RCC 7860 (cell line): ENCODE measurements at regions not wholly inside any gene's neighbourhood (a gene's known extent, or its start where the extent isn't known, plus 50 kb on each side); places are given as distances from the start of the nearest gene placed in this dataset.

ENCODE experiments used
- DNase-seq: peaks from one replicate; pipeline ENCODE4 v3.0.0-alpha.2; 2015; ENCODE audit warnings: low spot score
- FAIRE-seq: peaks from 2 replicates; lab custom pipeline; 2012; peaks lifted over from hg19 to GRCh38; lab: Jason Lieb, UNC

DNA sequence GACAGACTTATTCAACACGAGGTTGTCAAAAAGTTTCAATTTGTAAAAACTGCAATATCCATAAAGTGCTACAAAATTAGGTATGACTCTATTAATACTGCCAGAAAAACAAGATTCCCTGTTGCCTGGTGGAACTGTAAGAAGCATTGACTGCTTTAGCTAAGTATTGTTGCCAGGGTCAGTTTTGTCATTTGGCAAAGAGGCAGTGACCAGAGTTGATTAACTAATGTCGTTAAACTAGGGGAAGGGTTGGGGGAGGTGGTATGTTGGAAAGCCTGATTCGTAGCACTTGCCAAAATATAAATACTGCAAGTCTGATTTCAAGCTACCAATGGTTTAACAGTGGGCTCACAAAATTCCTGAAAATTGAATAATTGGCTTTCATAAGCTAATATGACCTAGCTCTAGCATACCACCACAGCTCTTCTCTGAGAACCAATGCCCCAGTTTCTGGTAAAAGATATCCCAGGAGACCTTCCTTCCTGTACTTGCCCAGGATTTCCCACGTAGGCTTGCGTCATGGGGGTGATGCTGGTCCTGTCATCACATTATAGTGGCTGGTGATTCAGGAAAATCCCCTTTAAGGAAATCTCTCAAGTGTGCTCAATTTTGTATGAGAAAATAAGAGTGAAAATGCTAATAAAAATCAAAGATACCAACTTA, 266.4 kb upstream of the TBC1D5 start:
- no peak for FAIRE-seq
- no peak for DNase-seq

DNA sequence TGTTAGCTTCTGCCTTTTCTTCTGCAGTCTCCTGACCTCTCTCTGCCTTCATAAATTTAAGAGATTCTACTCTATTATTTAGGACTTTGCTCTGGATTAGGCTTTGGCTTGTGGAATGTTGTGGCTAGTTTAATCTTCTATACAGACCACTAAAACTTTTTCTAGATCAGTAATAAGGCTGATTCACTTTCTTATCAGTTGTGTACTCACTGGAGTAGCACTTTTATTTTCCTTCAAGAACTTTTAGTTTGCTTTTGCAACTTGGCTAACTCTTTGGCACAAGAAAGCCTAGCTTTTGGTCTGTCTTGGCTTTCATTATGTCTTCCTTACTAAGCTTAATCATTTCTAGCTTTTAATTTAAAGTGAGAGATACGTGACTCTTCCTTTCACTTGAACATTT, 265.5 kb upstream of the TBC1D5 start:
- DNase-seq, result peak; percentile 9
- no peak for FAIRE-seq

DNA sequence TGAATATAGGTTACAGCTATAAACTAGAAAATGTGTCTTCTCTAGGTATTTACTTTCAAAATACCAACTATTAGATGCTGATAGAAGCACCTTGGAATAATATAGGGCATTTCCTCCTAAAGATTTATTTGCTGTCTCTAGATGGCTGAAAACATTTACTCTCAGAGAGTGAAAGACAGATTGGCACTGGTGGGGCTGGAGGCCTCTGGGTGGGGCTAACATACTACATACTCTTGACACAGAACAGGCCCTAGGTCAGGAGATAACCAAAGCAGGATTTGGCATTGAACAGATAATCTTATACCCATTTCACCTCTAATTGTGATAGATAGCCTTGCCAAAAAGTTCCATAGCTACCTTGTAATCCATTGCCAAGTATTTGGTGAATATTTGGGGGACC, 253.3 kb upstream of the TBC1D5 start:
- FAIRE-seq (no peak), DNase-seq (no peak)

- DNase-seq (no peak), FAIRE-seq (no peak)
These were observed 251.7 kb upstream of the TBC1D5 start for GRCh38 chr3:17994167-17994566.

DNA sequence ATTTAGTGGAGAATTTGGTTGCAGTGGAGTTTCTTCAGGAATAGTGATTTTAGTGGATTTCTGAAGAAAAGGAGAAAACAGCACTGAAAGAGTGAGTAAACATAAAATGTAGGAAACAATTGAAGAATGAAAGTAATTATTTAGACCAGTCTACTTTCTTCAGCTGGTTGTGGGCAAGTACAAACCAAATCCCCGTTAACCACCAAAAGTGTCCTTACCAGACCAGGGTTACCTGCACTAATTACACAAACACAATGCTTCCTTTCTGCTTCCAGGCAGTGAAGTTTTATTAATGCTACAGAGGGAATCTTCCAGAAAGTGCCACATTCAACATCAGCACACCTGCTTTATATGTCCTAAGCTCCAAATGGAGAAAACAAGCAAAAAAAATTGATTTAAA, 248.0 kb upstream of the TBC1D5 start:
- FAIRE-seq (no peak), DNase-seq (no peak)

- no peak for DNase-seq
- no peak for FAIRE-seq
These were observed 244.0 kb upstream of the TBC1D5 start for GRCh38 chr3:17986348-17986816.

DNA sequence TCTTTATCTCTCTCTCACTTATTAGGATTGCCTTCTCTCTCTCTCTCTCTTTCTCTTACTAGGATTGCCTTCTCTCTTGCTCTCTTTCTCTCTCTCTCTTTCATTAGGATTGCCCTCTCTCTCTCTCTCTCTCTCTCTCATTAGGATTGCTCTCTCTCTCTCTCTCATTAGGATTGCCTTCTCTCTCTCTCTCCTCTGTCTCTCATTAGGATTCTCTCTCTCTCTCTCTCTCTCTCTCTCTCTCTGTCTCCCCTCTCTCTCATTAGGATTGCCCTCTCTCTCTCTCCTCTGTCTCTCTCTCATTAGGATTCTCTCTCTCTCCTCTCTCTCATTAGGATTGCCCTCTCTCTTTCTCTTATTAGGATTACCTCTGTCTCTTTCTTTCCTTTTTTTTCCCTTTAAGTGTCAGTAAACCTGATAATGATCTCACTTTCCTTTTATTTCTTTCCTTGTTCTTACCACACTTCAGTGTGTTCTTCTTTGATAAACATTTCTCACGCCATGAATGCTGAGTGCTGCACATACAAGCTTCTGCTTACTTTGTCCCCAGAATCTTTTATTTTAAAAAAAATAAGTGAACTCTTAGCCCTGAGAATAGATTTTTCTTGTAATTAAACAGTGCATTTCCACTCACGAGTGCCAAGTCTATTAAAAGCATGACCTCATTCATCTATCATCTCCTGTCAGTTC, 243.4 kb upstream of the TBC1D5 start:
- no peak for DNase-seq
- no peak for FAIRE-seq

DNA sequence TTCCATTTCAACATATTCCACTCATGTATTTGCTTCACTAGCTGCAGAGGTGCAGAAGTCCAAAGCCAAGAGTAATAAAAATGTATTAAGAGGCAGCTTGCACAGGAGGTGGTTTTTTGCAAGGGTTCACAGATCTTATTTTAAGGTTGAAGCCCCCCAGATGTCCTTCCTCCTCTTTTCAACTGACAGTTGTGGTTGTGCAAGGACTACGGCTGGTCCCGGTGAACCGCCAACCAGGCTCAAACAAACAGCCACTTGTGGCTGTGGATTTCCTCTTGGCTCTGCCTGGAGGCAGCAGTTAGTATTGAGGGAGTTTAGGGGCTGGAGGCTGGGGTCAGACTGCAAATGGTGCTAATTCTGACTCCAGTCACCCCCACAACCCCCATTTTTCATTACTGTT, 240.7 kb upstream of the TBC1D5 start:
- DNase-seq (no peak), FAIRE-seq (no peak)

- DNase-seq (no peak), FAIRE-seq (no peak)
These were observed 239.9 kb upstream of the TBC1D5 start for GRCh38 chr3:17982211-17982880.

- no peak for FAIRE-seq
These were observed 238.4 kb upstream of the TBC1D5 start for GRCh38 chr3:17980863-17981262.

GRCh38 chr3:17979911-17980310, 237.5 kb upstream of the TBC1D5 start:
- DNase-seq (no peak), FAIRE-seq (no peak)

More at GRCh38 chr3:17980863-17981262, 238.4 kb upstream of the TBC1D5 start:
- no peak for DNase-seq

GRCh38 chr3:17979252-17979651, 236.8 kb upstream of the TBC1D5 start:
- DNase-seq, result no peak
- no peak for FAIRE-seq

DNA sequence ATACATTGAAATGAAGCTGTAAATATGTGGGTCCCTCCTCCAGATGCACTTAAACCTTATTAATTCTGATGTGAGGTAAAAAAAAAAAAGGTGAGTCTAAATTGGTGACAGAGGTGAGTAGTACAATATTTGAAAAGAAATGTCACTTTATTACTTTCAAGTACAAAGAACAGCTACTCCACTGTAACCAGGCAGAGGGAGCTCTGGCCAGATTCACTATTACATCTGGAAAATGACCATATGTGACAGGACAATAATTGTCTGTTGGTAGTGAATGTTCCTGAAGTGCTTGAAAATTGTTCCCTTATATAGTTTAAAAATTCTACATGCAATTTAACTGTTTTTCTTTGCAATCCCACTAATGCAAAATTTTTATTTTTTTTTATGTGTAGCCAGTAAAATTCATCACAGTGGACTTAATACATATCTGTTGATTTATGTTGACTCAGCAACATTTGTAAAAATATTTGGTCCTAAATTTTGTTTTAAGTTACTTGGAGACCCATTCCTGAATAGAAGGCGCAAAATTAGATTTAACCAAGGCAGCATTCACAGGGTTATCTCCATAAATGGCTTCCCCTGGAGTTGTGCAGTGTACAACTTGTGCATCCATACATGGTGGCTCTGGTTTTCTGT, 231.9 kb upstream of the TBC1D5 start:
- DNase-seq, result no peak
- no peak for FAIRE-seq

- DNase-seq (no peak), FAIRE-seq (no peak)
These were observed 230.8 kb upstream of the TBC1D5 start for GRCh38 chr3:17972959-17973906.

DNA sequence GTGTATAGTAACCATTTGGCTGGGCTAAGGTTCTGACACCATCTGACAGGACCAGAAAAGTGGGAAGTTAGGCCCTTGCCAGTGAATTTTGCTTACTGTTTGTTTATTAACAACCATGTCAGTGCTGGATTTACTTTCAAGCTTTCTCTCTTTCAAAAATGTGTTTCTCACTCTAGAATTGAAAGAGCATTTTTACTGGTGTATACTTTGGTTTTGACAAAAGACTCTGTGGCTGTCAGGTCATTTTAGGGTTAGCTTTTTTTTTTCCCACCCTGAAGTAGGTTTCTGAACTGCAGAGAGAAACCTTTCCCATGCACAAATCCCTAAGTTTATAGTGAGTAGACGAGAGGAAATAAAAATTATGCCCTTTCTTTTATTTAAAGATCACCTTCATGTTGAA, 230.0 kb upstream of the TBC1D5 start:
- DNase-seq (no peak), FAIRE-seq (no peak)

- FAIRE-seq, result no peak
These were observed 229.6 kb upstream of the TBC1D5 start for GRCh38 chr3:17972030-17972429.

GRCh38 chr3:17969985-17970568, 227.6 kb upstream of the TBC1D5 start:
- DNase-seq (no peak), FAIRE-seq (no peak)

More at GRCh38 chr3:17972030-17972429, 229.6 kb upstream of the TBC1D5 start:
- no peak for DNase-seq

GRCh38 chr3:17969244-17969643, 226.8 kb upstream of the TBC1D5 start:
- no peak for DNase-seq
- no peak for FAIRE-seq

DNA sequence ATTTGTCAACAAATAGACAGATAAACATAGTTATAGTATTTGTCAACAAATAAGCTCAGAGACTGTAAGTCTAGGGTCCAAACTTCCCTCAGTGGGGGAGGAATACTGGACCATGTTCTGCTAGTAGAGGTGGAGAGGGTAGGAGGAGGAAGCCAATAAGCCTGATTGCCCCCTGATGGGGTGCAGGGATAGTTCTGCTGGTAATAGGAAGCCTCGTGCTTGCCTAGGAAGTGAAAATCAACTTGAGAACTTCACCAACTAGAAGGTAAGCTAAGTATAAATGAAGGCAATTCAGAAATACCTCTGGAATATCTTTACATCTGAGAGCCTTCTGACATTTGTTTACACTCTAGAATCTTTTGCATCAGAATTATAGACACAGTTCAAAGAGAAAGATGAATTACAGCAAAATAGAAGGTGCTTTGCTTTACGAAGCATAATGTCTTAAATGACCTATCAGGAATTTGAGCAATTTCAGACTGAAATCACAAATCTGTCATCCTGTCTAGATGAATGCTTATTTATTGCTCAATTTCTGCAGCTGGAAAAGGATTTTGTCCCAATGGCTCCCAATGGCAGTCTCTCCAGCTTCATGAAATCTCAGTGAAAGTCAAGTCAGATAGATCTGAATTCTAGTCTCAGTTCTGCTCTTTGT, 225.6 kb upstream of the TBC1D5 start:
- DNase-seq, result no peak
- no peak for FAIRE-seq
